RPMI8226 (cell line): ENCODE measurements at regions not wholly inside any gene's neighbourhood (a gene's known extent, or its start where the extent isn't known, plus 50 kb on each side); places are given as distances from the start of the nearest gene placed in this dataset.
"Not testable (repeated sequence)": the region's sequence is repeated elsewhere in the genome, so short reads cannot be mapped to it uniquely, and the experiment has no call there.

Source experiments
- DNase-seq: peaks from one replicate; pipeline ENCODE4 v3.0.0-alpha.2; 2015

DNA sequence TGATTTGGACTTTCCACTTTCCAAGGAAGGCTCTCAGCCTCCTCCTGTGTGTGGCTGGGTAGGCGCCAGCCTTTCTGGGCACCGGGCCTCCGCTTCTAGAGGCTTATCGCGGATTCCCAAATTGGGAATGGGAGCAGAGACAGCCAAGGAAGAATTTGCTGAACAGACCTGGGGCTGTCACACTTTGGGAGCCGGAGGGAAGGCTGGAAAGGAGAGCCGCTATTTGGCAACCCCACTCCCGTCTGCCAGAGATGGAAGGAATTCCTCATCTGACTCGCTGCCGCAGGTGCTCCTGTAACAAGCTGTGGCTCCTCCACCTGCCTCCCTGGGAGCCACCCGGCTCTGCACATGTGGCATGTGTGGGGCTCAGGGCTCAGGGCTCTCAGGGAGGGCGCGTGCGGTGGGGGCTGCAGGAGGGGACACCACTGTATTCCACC lies 50.8 kb upstream of the ECHDC3 start:
- DNase-seq: no peak

DNA sequence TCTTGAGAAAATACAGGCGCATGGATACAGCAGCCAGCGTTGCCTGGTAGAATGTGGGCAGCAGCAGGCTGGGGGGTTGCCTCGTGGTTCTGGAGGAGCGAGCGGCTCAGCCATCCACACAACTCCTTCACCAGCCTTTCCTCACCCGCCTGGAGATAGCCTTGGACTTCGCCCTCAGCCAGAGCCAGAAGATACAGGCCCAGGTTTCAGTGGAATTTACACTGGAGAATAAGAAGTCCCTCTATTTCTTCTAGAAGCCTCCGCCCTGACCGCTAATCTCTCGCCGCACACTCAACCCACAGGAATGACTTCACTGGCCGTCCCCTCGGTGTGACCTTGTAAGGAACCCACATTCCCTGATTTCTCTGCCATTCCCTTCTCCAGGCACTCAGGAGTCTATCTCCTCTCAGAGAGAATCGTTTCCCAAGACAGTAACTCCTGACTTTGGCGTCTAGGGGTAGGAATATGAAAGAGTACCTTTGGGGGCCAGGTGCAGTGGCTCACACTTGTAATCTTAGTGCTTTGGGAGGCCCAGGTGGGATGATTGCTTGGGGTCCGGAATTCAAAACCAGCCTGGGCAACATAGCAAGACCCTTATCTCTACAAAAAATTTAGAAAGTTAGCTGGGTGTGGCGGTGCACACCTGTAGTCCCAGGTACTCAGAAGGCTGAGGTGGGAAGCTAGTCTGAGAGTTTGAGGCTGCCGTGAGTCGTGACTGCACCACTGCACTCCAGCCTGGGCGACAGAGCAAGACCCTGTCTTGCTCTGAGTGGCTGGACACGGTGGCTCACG lies 52.0 kb upstream of the ECHDC3 start:
- no peak for DNase-seq

DNA sequence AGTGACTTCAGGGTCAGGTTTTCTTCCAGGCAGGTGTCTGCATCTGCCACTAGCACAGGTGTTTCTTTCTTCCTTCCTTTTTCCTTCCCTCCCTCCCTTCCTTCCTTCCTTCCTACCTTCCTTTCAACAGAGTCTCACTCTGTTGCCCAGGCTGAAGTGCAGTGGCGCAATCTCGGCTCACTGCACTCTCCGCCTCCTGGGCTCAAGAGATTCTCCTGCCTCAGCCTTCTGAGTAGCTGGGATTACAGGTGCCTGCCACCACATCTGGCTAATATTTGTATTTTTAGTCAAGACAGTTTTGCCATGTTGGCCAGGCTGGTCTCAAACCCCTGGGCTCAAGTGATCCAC lies 53.8 kb upstream of the ECHDC3 start:
- not testable (repeated sequence) for DNase-seq

- DNase-seq: peak; percentile 81
These were observed 54.3 kb upstream of the ECHDC3 start for GRCh38 chr10:11687779-11688447.

DNA sequence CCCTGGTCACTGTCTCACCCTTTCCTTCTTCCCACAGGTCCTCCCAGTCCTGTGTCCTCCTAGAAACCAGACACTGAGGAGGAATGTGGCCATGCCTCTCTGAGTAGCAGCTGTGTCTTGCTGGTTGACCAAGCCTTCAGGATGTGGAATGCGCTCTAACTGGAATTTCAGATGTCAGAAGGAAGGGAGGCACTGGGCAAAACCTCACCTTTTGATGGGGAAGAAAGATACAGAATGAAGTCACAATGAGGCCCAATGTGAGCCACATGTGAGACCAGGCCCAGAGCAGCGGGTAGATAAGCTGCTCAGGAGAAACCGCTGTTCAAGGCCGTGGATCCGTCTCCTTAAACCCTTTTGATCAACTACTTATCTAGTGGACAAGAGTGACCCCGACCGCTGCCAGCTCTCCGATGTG lies 54.8 kb upstream of the ECHDC3 start:
- DNase-seq: no peak

- DNase-seq: peak; percentile 97
These were observed 56.4 kb upstream of the ECHDC3 start for GRCh38 chr10:11685787-11686218.

DNA sequence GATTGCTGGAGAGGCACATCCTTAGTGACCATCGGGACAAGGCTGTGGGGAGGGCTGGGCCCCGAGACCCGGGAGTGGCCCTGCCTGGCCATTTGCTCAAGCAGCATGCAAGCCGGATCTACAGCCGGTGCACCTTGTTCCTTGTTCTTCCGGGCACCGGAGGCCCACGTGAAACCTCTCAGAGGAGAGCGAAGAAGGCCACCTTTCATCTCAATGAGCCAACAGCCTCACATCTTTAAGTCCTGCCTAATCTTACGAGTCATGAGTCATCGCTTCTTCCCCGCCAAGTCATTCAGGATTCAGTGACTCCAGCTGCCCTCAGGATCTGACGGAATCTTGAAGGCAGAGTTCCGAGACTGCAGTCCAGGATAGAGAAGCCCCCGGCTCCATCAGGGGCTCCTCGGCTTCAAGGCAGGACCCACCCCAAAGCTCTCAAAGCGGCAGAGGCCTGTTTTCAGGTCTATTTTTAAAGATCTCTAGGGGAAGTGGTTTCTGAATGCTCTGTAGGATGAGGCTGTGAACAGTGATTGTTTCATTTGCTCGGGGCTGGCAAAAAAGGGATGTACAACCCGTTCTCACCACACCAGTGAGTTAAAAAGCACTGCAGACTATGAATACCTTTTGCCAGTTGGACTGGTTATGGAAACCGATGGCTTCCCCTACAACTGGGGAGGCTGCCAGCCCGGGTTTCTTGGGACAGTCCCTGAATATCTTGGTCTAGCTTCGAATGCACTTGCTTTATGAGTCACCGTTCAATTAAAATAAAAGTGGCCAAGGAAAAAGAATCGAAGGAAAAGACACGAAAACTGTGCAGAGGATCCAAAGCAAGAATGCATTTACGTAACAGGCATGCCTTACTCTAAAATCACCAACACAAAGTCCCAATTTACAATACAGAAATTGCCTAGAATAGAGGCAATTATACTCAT lies 57.2 kb upstream of the ECHDC3 start:
- peak; percentile 85 for DNase-seq

DNA sequence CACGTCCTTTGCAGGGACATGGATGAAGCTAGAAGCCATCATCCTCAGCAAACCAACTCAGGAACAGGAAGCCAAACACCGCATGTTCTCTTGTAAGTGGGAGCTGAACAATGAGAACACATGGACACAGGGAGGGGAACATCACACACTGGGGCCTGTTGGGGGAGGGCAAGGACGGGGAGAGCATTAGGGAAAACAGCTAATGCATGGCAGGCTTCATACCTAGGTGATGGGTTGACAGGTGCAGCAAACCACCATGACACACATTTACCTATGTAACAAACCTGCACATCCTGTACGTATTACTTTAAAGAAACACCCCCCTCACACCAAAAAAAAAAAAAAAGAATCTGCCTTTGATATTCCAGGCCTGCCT lies 57.9 kb upstream of the ECHDC3 start:
- DNase-seq: peak; percentile 28

DNA sequence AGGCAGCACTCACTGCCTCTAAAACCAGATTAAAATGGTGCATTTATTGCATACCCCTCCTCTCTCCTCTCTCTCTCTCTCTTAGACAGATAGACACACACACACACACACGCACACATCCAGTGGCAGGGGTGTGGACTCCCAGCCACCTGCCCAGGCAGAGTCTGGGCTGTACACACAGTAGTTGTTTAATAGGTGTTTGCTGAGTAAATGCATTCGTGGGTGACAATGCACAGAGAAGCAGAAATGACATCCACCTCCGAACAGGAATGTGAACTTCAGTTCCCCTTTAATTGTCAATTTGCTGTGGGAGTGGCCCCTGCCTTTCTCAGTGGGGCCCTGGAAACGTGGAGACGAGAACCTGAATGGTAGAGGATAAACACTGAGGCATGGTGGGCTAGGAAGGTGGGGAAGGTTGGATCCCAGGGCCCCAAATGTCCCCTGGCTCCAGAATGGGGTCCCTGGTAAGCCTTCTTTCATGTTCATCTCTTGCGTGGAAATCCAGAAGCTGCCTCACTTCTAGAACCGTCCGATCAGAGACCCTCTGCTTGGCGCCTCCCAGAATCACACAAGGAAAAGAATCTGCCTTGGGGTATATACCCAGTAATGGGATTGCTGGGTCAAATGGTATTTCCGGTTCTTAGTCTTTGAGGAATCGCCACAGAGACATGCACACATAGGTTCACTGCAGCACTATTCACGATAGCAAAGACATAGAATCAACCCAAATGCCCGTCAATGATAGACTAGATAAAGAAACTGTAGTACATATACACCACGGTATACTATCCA lies 58.5 kb upstream of the ECHDC3 start:
- peak; percentile 55 for DNase-seq

DNA sequence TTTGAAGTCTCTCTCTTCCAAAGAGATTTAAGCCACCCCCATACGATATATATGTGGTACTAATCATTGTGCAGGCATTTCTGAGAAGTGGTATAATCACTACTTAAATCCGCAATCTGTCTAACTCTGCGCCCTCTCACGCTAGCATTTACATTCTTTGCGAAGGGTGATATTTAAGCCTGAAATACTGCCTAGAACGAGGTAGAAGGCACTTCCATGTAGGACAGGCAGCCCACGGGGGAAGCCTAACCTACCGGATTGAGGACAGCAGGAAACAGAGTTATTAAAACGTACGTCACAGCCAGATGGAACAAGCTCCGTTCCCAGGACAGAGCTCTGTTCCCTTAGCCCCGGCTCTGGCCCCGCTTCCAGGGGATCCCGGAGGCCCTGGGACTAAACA lies 59.3 kb upstream of the ECHDC3 start:
- DNase-seq: no peak

GRCh38 chr10:11682267-11682683 lies 59.9 kb upstream of the ECHDC3 start:
- DNase-seq: no peak

- DNase-seq: no peak
These were observed 61.7 kb upstream of the ECHDC3 start for GRCh38 chr10:11680496-11680895.

DNA sequence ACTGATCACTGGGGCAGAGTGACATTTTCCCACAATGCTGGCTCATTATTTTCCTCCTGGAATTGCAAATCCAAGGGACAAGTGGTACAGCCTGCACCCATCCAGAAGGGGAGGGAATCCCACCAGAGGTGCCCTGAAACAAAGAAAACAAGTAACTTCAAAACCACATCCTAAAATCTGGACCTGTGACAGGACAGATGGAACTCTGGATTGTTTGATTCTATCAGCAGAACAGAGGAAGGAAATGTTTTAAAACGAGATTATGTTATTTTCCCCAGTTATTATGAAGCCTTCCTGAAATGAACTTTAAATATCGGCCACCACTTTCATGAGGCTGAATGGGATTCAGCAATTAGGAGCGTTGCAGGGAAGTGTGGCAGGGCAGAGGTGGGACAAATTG lies 62.2 kb upstream of the ECHDC3 start:
- DNase-seq: no peak

DNA sequence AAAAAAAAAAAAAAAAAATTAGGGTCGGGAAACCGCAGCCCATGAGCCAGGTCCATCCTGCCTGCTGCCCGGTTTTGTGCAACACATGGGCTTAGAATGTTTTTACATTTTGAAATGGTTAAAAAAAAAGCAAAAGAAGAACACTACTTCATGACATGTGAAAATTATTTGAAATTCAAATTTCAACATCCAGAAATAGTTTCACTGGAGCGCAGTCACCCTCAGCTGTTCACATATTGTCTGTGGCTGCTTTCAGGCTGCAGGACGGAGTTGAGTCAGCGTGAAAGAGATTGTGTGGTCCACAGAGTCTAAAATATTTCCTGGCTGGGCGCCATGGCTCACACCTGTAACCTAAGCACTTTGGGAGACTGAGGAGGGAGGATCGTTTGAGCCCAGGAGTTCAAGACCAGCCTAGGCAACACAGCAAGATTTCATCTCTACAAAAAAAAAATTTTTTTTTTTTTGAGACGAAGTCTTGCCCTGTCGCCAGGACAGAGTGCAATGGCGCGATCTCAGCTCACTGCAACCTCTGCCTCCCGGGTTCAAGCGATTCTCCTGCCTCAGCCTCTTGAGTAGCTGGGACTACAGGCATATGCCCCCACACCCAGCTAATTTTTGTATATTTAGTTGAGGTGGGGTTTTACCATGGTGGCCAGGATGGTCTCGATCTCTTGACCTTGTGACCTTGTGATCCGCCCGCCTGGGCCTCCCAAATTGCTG lies 63.9 kb upstream of the ECHDC3 start:
- DNase-seq: peak; percentile 98

GRCh38 chr10:11677480-11677879 lies 64.7 kb upstream of the ECHDC3 start:
- DNase-seq: no peak

GRCh38 chr10:11673346-11674280 lies 62.2 kb upstream of the USP6NL start:
- no peak for DNase-seq

- DNase-seq: no peak
These were observed 61.4 kb upstream of the USP6NL start for GRCh38 chr10:11672836-11673235.

DNA sequence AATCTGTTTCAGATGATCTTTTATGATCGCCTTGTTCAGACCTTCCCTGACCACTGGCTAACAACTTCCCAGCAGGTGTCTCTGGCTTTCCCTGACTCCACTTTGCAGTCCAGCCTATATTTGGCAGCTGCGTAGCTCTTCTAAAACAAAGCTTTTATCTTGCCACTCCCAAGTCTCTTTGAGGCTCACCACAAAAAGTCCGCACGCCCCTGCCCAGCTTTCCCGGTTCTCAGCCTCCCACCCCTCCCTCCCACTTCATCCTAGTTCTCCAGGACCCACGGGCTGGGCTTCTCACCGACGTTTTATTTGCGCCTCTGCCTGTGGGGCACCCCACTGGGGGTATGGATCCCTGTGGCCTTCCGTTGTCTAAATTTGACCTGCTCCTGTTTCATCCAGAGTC lies 58.9 kb upstream of the USP6NL start:
- no peak for DNase-seq

DNA sequence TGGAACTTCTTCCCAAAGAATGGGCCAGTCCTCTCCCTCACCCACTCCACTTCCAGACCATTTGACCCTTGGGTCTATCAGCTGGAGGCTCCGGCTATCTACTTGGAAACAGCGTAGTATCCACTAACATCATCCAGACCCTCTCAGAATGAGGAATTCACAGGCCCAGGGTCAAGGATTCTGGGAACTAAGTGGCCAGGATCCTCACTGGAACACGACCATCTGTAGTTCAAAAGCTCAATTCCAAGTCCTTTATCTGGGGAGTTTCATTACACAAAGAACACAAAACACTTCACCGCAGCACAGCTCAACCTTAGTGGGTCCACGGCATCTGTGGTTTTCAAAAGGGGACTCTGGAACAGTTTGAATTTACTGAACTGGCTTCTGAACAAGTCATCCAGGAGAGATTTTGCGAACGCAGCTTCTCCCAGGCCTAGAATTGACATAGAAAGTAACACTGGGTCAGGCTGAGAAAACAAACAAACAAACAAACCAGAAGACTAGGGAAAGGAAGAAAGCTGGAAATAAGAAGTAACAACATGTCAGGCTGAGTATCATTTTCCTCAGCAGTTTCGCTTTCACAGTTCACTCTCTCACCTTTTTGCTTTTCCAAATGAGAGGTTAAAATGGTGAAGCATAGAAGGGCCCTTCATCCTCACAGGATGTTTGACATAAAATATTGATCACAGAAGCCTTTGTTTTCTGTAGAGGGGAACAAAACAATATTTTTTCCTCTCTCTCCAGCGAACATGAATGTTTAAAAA lies 57.6 kb upstream of the USP6NL start:
- no peak for DNase-seq

- no peak for DNase-seq
These were observed 56.3 kb upstream of the USP6NL start for GRCh38 chr10:11667756-11668155.
